ENCODE measurements at regions not wholly inside any gene's neighbourhood (a gene's known extent, or its start where the extent isn't known, plus 50 kb on each side); places are given as distances from the start of the nearest gene placed in this dataset.

GRCh38 chr9:135021393-135021789 lies 66.1 kb upstream of the OLFM1 start:
- DNase-seq (ENCODE audit: low spot score in 2 of 2): no peak
- Histone ChIP-seq H3K9me3 (no peaks in the 10 kb centered on the region), H3K4me1 (peaks cover 16% of the 10 kb centered on the region), H3K27ac (no peak overlapping the region), H3K27me3 (peaks cover 7% of the 10 kb centered on the region), H3K4me3 (no peak overlapping the region), H3K36me3 (no peaks in the 10 kb centered on the region)
- TF ChIP-seq CTCF (IDR thresholded peaks at IDR 0.05) (no peak), POLR2A (IDR thresholded peaks at IDR 0.05) (no peak), POLR2AphosphoS5 (IDR thresholded peaks at IDR 0.05) (no peak), EP300 (IDR thresholded peaks at IDR 0.05) (no peak)
- WGBS: 83% methylated on average over 4 of the region's 8 CpGs

- WGBS: 72% methylated on average over 18 of the region's 18 CpGs
These were observed 65.1 kb upstream of the OLFM1 start for GRCh38 chr9:135022191-135022870.

GRCh38 chr9:135023088-135023785 lies 64.2 kb upstream of the OLFM1 start:
- Histone ChIP-seq H3K4me1 (peaks cover 16% of the 10 kb centered on the region), H3K36me3 (no peaks in the 10 kb centered on the region), H3K4me3 (no peak overlapping the region), H3K27me3 (peaks cover 7% of the 10 kb centered on the region), H3K27ac (no peak overlapping the region), H3K9me3 (no peaks in the 10 kb centered on the region)
- no peak for DNase-seq (ENCODE audit: low spot score in 2 of 2)
- WGBS: 50% methylated on average over 9 of the region's 9 CpGs
- TF ChIP-seq POLR2A (IDR thresholded peaks at IDR 0.05): no peak
- TF ChIP-seq CTCF (IDR thresholded peaks at IDR 0.05): no peak
- TF ChIP-seq EP300 (IDR thresholded peaks at IDR 0.05): no peak
- TF ChIP-seq POLR2AphosphoS5 (IDR thresholded peaks at IDR 0.05): no peak

More at GRCh38 chr9:135022191-135022870, 65.1 kb upstream of the OLFM1 start:
- Histone ChIP-seq H3K27me3 (peaks cover 7% of the 10 kb centered on the region), H3K4me1 (peaks cover 16% of the 10 kb centered on the region), H3K36me3 (no peaks in the 10 kb centered on the region), H3K27ac (no peak overlapping the region), H3K9me3 (no peaks in the 10 kb centered on the region), H3K4me3 (no peak overlapping the region)
- DNase-seq (ENCODE audit: low spot score in 2 of 2): no peak
- TF ChIP-seq POLR2A (IDR thresholded peaks at IDR 0.05) (no peak), EP300 (IDR thresholded peaks at IDR 0.05) (no peak), POLR2AphosphoS5 (IDR thresholded peaks at IDR 0.05) (no peak), CTCF (IDR thresholded peaks at IDR 0.05) (no peak)

GRCh38 chr9:135023786-135024405 lies 63.6 kb upstream of the OLFM1 start:
- no peak for DNase-seq (ENCODE audit: low spot score in 2 of 2)
- Histone ChIP-seq H3K36me3 (no peaks in the 10 kb centered on the region), H3K27me3 (peaks cover 6% of the 10 kb centered on the region), H3K4me1 (peaks cover 16% of the 10 kb centered on the region), H3K9me3 (no peaks in the 10 kb centered on the region), H3K4me3 (no peak overlapping the region), H3K27ac (no peak overlapping the region)
- WGBS: 74% methylated on average over 15 of the region's 15 CpGs
- TF ChIP-seq POLR2A (IDR thresholded peaks at IDR 0.05) (no peak), POLR2AphosphoS5 (IDR thresholded peaks at IDR 0.05) (no peak), CTCF (IDR thresholded peaks at IDR 0.05) (no peak), EP300 (IDR thresholded peaks at IDR 0.05) (no peak)

GRCh38 chr9:135029463-135029862 lies 58.0 kb upstream of the OLFM1 start:
- Histone ChIP-seq H3K4me3 (no peak overlapping the region), H3K4me1 (peaks cover 6% of the 10 kb centered on the region), H3K36me3 (no peaks in the 10 kb centered on the region), H3K27ac (no peak overlapping the region), H3K27me3 (peaks cover 22% of the 10 kb centered on the region), H3K9me3 (no peaks in the 10 kb centered on the region)
- WGBS: 65% methylated on average over 7 of the region's 13 CpGs
- TF ChIP-seq POLR2A (IDR thresholded peaks at IDR 0.05) (no peak), CTCF (IDR thresholded peaks at IDR 0.05) (no peak), EP300 (IDR thresholded peaks at IDR 0.05) (no peak), POLR2AphosphoS5 (IDR thresholded peaks at IDR 0.05) (no peak)
- DNase-seq (ENCODE audit: low spot score in 2 of 2): no peak
